ENCODE measurements at regions not wholly inside any gene's neighbourhood (a gene's known extent, or its start where the extent isn't known, plus 50 kb on each side); places are given as distances from the start of the nearest gene placed in this dataset.
"Not testable (repeated sequence)": the region's sequence is repeated elsewhere in the genome, so short reads cannot be mapped to it uniquely, and the experiment has no call there.

- Mint-ChIP-seq H3K4me1 (ENCODE audit: low read depth) (no peaks in the 10 kb centered on the region), H3K9me3 (no peaks in the 10 kb centered on the region), H3K4me3 (ENCODE audit: low read depth) (no peak overlapping the region), H3K36me3 (ENCODE audit: low read depth) (no peaks in the 10 kb centered on the region), H3K27me3 (ENCODE audit: low read depth) (no peaks in the 10 kb centered on the region), H3K27ac (no peak overlapping the region)
- intact Hi-C loops (cut with micrococcal nuclease), result no loop called here
- no peak for DNase-seq (ENCODE audit: low spot score)
Measured at GRCh38 chr14:58920230-58920629, 268.2 kb upstream of the DAAM1 start.

DNA sequence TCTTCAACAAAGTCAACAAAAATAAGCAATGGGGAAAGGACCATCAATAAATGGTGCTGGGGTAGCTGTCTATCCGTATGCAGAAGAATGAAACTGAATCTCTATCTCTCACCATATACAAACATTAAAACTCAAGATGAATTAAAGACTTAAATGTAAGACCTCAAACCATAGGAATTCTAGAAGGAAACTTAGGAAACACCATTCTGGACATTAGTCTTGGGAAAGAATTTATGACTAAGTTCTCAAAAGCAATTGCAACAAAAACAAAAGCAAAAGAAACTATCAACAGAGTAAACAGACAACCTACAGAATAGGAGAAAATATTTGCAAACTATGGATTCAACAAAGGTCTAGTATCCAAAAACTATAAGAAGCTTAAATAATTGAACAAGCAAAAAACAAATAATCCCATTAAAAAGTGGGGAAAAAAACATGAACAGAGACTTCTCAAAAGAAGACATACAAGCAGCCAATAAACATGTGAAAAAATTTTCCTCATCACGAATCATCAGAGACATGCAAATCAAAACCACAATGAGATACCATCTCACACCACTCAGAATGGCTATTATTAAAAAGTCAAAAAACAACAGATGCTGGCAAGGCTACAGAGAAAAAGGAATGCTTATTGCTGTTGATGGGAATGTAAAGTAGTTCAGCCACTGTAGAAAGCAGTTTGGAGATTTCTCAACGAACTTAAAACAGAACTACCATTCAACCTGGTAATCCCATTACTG is 266.1 kb upstream of the DAAM1 start:
- H3K27ac Mint-ChIP-seq; H3K4me1 Mint-ChIP-seq (ENCODE audit: low read depth); H3K36me3 Mint-ChIP-seq (ENCODE audit: low read depth); H3K4me3 Mint-ChIP-seq (ENCODE audit: low read depth); H3K9me3 Mint-ChIP-seq; DNase-seq (ENCODE audit: low spot score); H3K27me3 Mint-ChIP-seq (ENCODE audit: low read depth); intact Hi-C loops (cut with micrococcal nuclease): not testable (repeated sequence)

GRCh38 chr14:58923751-58924405 is 264.6 kb upstream of the DAAM1 start:
- H3K9me3 Mint-ChIP-seq, result no peaks in the 10 kb centered on the region
- no peaks in the 10 kb centered on the region for H3K4me1 Mint-ChIP-seq (ENCODE audit: low read depth)
- intact Hi-C loops (cut with micrococcal nuclease), result no loop called here
- no peak overlapping the region for H3K4me3 Mint-ChIP-seq (ENCODE audit: low read depth)
- H3K27ac Mint-ChIP-seq, result no peak overlapping the region
- H3K27me3 Mint-ChIP-seq (ENCODE audit: low read depth), result peaks cover 2% of the 10 kb centered on the region
- H3K36me3 Mint-ChIP-seq (ENCODE audit: low read depth), result no peaks in the 10 kb centered on the region
- DNase-seq (ENCODE audit: low spot score), result no peak

DNA sequence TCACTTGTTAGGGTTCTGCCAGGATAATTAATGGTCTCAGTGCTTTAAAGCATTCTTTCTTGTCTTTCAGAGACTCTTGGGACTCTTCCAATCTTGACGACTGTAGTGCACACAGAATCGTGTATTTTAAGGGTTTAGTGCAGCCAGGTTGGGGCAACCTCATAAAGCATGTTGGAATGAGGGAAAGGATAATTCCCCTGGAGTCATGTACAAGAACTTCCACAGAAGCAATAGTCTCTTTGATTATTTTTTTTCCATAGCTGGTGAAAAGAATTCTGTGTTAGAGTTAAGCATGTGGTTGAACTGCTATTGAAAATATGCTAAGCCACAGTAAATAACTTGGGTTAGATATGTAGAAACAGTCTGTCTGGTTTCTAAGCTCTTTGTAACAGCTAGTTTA is 246.8 kb upstream of the DAAM1 start:
- H3K36me3 Mint-ChIP-seq (ENCODE audit: low read depth), result no peaks in the 10 kb centered on the region
- H3K4me1 Mint-ChIP-seq (ENCODE audit: low read depth), result no peaks in the 10 kb centered on the region
- no peak overlapping the region for H3K4me3 Mint-ChIP-seq (ENCODE audit: low read depth)
- peaks cover 6% of the 10 kb centered on the region for H3K27me3 Mint-ChIP-seq (ENCODE audit: low read depth)
- no peak overlapping the region for H3K27ac Mint-ChIP-seq
- peaks cover 8% of the 10 kb centered on the region for H3K9me3 Mint-ChIP-seq
- intact Hi-C loops (cut with micrococcal nuclease), result no loop called here
- DNase-seq (ENCODE audit: low spot score), result no peak

DNA sequence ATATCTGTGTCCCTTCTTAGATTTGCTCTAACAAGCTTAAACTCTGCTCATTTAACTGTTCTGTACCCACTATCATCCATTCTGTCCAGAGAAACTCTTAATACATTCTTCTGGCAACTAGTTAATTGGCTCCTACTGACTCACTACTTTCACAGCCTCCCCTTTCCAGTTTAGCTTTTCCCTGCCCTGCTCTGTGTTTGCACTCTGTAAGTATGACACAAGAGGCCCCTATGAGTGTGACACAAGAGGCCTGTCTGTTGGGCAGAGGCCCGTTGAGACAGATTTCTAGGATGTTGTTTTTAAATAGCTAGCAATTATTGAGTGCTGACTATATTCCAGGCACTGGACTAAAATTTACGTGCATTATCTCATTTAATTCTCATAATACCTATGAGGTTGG is 246.0 kb upstream of the DAAM1 start:
- H3K36me3 Mint-ChIP-seq (ENCODE audit: low read depth), result no peaks in the 10 kb centered on the region
- peaks cover 6% of the 10 kb centered on the region for H3K27me3 Mint-ChIP-seq (ENCODE audit: low read depth)
- intact Hi-C loops (cut with micrococcal nuclease), result no loop called here
- H3K9me3 Mint-ChIP-seq, result no peaks in the 10 kb centered on the region
- H3K4me1 Mint-ChIP-seq (ENCODE audit: low read depth), result no peaks in the 10 kb centered on the region
- no peak overlapping the region for H3K27ac Mint-ChIP-seq
- no peak overlapping the region for H3K4me3 Mint-ChIP-seq (ENCODE audit: low read depth)
- no peak for DNase-seq (ENCODE audit: low spot score)

GRCh38 chr14:58944343-58944967 is 244.0 kb upstream of the DAAM1 start:
- no peaks in the 10 kb centered on the region for H3K36me3 Mint-ChIP-seq (ENCODE audit: low read depth)
- H3K27ac Mint-ChIP-seq, result no peak overlapping the region
- no peaks in the 10 kb centered on the region for H3K4me1 Mint-ChIP-seq (ENCODE audit: low read depth)
- peaks cover 6% of the 10 kb centered on the region for H3K27me3 Mint-ChIP-seq (ENCODE audit: low read depth)
- no peaks in the 10 kb centered on the region for H3K9me3 Mint-ChIP-seq
- H3K4me3 Mint-ChIP-seq (ENCODE audit: low read depth), result no peak overlapping the region
- intact Hi-C loops (cut with micrococcal nuclease), result no loop called here
- DNase-seq (ENCODE audit: low spot score), result no peak

GRCh38 chr14:58944968-58945356 is 243.5 kb upstream of the DAAM1 start:
- H3K4me3 Mint-ChIP-seq (ENCODE audit: low read depth), result no peak overlapping the region
- H3K9me3 Mint-ChIP-seq, result no peaks in the 10 kb centered on the region
- no peaks in the 10 kb centered on the region for H3K4me1 Mint-ChIP-seq (ENCODE audit: low read depth)
- no peaks in the 10 kb centered on the region for H3K36me3 Mint-ChIP-seq (ENCODE audit: low read depth)
- H3K27me3 Mint-ChIP-seq (ENCODE audit: low read depth), result peaks cover 6% of the 10 kb centered on the region
- intact Hi-C loops (cut with micrococcal nuclease), result no loop called here
- DNase-seq (ENCODE audit: low spot score), result no peak
- H3K27ac Mint-ChIP-seq, result no peak overlapping the region

GRCh38 chr14:58946431-58946830 is 242.0 kb upstream of the DAAM1 start:
- Mint-ChIP-seq H3K27me3 (ENCODE audit: low read depth) (peaks cover 9% of the 10 kb centered on the region), H3K4me1 (ENCODE audit: low read depth) (no peaks in the 10 kb centered on the region), H3K27ac (no peak overlapping the region), H3K9me3 (no peaks in the 10 kb centered on the region), H3K4me3 (ENCODE audit: low read depth) (no peak overlapping the region), H3K36me3 (ENCODE audit: low read depth) (no peaks in the 10 kb centered on the region)
- intact Hi-C loops (cut with micrococcal nuclease), result no loop called here
- DNase-seq (ENCODE audit: low spot score), result no peak

DNA sequence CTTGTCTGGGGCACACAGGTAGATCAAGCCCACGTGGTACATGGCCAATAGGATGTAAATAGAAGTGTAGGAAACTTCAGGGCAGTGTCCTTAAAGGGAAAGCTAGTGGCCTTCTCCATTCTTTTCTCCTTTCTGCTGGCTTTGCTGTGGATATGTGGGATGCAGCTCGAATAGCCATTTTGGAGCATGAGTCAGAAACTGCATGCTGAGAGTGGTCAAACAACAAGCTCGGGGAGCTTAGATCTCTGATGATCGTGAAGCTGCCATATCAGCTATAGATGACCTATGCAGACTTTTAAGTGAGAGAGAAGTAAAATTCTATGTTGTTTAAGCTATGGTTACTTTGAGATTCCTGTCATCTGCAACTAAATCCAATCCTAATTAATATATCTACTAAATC is 241.3 kb upstream of the DAAM1 start:
- H3K4me3 Mint-ChIP-seq (ENCODE audit: low read depth), result no peak overlapping the region

GRCh38 chr14:58947814-58948445 is 240.5 kb upstream of the DAAM1 start:
- DNase-seq (ENCODE audit: low spot score), result no peak
- H3K9me3 Mint-ChIP-seq, result no peaks in the 10 kb centered on the region
- H3K4me1 Mint-ChIP-seq (ENCODE audit: low read depth), result no peaks in the 10 kb centered on the region
- no peak overlapping the region for H3K4me3 Mint-ChIP-seq (ENCODE audit: low read depth)
- intact Hi-C loops (cut with micrococcal nuclease), result no loop called here
- peaks cover 9% of the 10 kb centered on the region for H3K27me3 Mint-ChIP-seq (ENCODE audit: low read depth)
- no peak overlapping the region for H3K27ac Mint-ChIP-seq
- no peaks in the 10 kb centered on the region for H3K36me3 Mint-ChIP-seq (ENCODE audit: low read depth)

More for the DNA sequence above, 241.3 kb upstream of the DAAM1 start:
- Mint-ChIP-seq H3K4me1 (ENCODE audit: low read depth) (no peaks in the 10 kb centered on the region), H3K27me3 (ENCODE audit: low read depth) (peaks cover 9% of the 10 kb centered on the region), H3K36me3 (ENCODE audit: low read depth) (no peaks in the 10 kb centered on the region), H3K27ac (no peak overlapping the region), H3K9me3 (no peaks in the 10 kb centered on the region)
- no peak for DNase-seq (ENCODE audit: low spot score)
- intact Hi-C loops (cut with micrococcal nuclease), result no loop called here

- Mint-ChIP-seq H3K4me3 (ENCODE audit: low read depth) (no peak overlapping the region), H3K9me3 (no peaks in the 10 kb centered on the region), H3K4me1 (ENCODE audit: low read depth) (no peaks in the 10 kb centered on the region), H3K27me3 (ENCODE audit: low read depth) (peaks cover 16% of the 10 kb centered on the region), H3K36me3 (ENCODE audit: low read depth) (no peaks in the 10 kb centered on the region), H3K27ac (no peak overlapping the region)
- intact Hi-C loops (cut with micrococcal nuclease), result no loop called here
- no peak for DNase-seq (ENCODE audit: low spot score)
Measured at GRCh38 chr14:58950555-58950954, 237.9 kb upstream of the DAAM1 start.

- H3K4me3 Mint-ChIP-seq (ENCODE audit: low read depth), result no peak overlapping the region
- peaks cover under 1% of the 10 kb centered on the region for H3K4me1 Mint-ChIP-seq (ENCODE audit: low read depth)
- H3K27ac Mint-ChIP-seq, result no peak overlapping the region
- H3K36me3 Mint-ChIP-seq (ENCODE audit: low read depth), result no peaks in the 10 kb centered on the region
- no peak for DNase-seq (ENCODE audit: low spot score)
- peaks cover 16% of the 10 kb centered on the region for H3K27me3 Mint-ChIP-seq (ENCODE audit: low read depth)
- H3K9me3 Mint-ChIP-seq, result no peaks in the 10 kb centered on the region
- intact Hi-C loops (cut with micrococcal nuclease), result no loop called here
Measured at GRCh38 chr14:58951143-58951542, 237.3 kb upstream of the DAAM1 start.

- Mint-ChIP-seq H3K27me3 (ENCODE audit: low read depth) (peaks cover 12% of the 10 kb centered on the region), H3K27ac (no peak overlapping the region), H3K4me3 (ENCODE audit: low read depth) (no peak overlapping the region), H3K36me3 (ENCODE audit: low read depth) (no peaks in the 10 kb centered on the region), H3K4me1 (ENCODE audit: low read depth) (peaks cover 5% of the 10 kb centered on the region), H3K9me3 (no peaks in the 10 kb centered on the region)
- intact Hi-C loops (cut with micrococcal nuclease), result no loop called here
- no peak for DNase-seq (ENCODE audit: low spot score)
Measured at GRCh38 chr14:58954052-58954451, 234.4 kb upstream of the DAAM1 start.
